ENCODE measurements at regions not wholly inside any gene's neighbourhood (a gene's known extent, or its start where the extent isn't known, plus 50 kb on each side); places are given as distances from the start of the nearest gene placed in this dataset.
A peak's percentile ranks its signal among the peaks of the same experiment; 100 is the strongest.

GRCh38 chr15:79218588-79219200, 63.8 kb upstream of the ANKRD34C start:
- Mint-ChIP-seq H3K27me3 (ENCODE audit: unreplicated experiment) (peaks cover 93% of the 10 kb centered on the region), H3K4me1 (ENCODE audit: low read depth, unreplicated experiment) (no peaks in the 10 kb centered on the region), H3K27ac (ENCODE audit: unreplicated experiment) (no peak overlapping the region), H3K36me3 (ENCODE audit: insufficient read depth, unreplicated experiment) (no peaks in the 10 kb centered on the region), H3K9me3 (ENCODE audit: low read depth, unreplicated experiment) (no peaks in the 10 kb centered on the region), H3K4me3 (ENCODE audit: low read depth, unreplicated experiment) (no peak overlapping the region)
- intact Hi-C loops (cut with micrococcal nuclease; ENCODE audit: unreplicated experiment), result no loop called here
- no peak for DNase-seq
- TF ChIP-seq CTCF (IDR thresholded peaks at IDR 0.05; ENCODE audit: unreplicated experiment), result peak; percentile 60
- CTCF ChIA-PET, result interaction anchor here (1.1 kb wide), 1 partner anchor 47 kb away, joined by 3 read pairs; no protein-coding TSS in a partner anchor
- no TSS peak for BruUV-seq (replicated peaks)

- BruUV-seq (replicated peaks), result no TSS peak
- no peaks in the 10 kb centered on the region for H3K36me3 Mint-ChIP-seq (ENCODE audit: insufficient read depth, unreplicated experiment)
- intact Hi-C loops (cut with micrococcal nuclease; ENCODE audit: unreplicated experiment), result no loop called here
- no peak for TF ChIP-seq CTCF (IDR thresholded peaks at IDR 0.05; ENCODE audit: unreplicated experiment)
- no peak overlapping the region for H3K27ac Mint-ChIP-seq (ENCODE audit: unreplicated experiment)
- H3K9me3 Mint-ChIP-seq (ENCODE audit: low read depth, unreplicated experiment), result no peaks in the 10 kb centered on the region
- peaks cover 92% of the 10 kb centered on the region for H3K27me3 Mint-ChIP-seq (ENCODE audit: unreplicated experiment)
- DNase-seq, result no peak
- no peaks in the 10 kb centered on the region for H3K4me1 Mint-ChIP-seq (ENCODE audit: low read depth, unreplicated experiment)
- no peak overlapping the region for H3K4me3 Mint-ChIP-seq (ENCODE audit: low read depth, unreplicated experiment)
- CTCF ChIA-PET, result no interaction called here
Observed at GRCh38 chr15:79213650-79214049, 68.9 kb upstream of the ANKRD34C start.

- no peak overlapping the region for H3K27ac Mint-ChIP-seq (ENCODE audit: unreplicated experiment)
- DNase-seq, result no peak
Observed at GRCh38 chr15:79212589-79213157, 69.8 kb upstream of the ANKRD34C start.

GRCh38 chr15:79211481-79211880, 71.0 kb upstream of the ANKRD34C start:
- peaks cover 97% of the 10 kb centered on the region for H3K27me3 Mint-ChIP-seq (ENCODE audit: unreplicated experiment)
- CTCF ChIA-PET, result no interaction called here
- no peak overlapping the region for H3K4me3 Mint-ChIP-seq (ENCODE audit: low read depth, unreplicated experiment)
- TF ChIP-seq CTCF (IDR thresholded peaks at IDR 0.05; ENCODE audit: unreplicated experiment), result no peak
- H3K27ac Mint-ChIP-seq (ENCODE audit: unreplicated experiment), result no peak overlapping the region
- no peaks in the 10 kb centered on the region for H3K36me3 Mint-ChIP-seq (ENCODE audit: insufficient read depth, unreplicated experiment)
- H3K4me1 Mint-ChIP-seq (ENCODE audit: low read depth, unreplicated experiment), result no peaks in the 10 kb centered on the region
- no TSS peak for BruUV-seq (replicated peaks)
- H3K9me3 Mint-ChIP-seq (ENCODE audit: low read depth, unreplicated experiment), result no peaks in the 10 kb centered on the region
- intact Hi-C loops (cut with micrococcal nuclease; ENCODE audit: unreplicated experiment), result no loop called here
- no peak for DNase-seq

More at GRCh38 chr15:79212589-79213157, 69.8 kb upstream of the ANKRD34C start:
- no TSS peak for BruUV-seq (replicated peaks)
- Mint-ChIP-seq H3K4me3 (ENCODE audit: low read depth, unreplicated experiment) (no peak overlapping the region), H3K9me3 (ENCODE audit: low read depth, unreplicated experiment) (no peaks in the 10 kb centered on the region), H3K27me3 (ENCODE audit: unreplicated experiment) (peaks cover 97% of the 10 kb centered on the region), H3K36me3 (ENCODE audit: insufficient read depth, unreplicated experiment) (no peaks in the 10 kb centered on the region), H3K4me1 (ENCODE audit: low read depth, unreplicated experiment) (no peaks in the 10 kb centered on the region)
- no peak for TF ChIP-seq CTCF (IDR thresholded peaks at IDR 0.05; ENCODE audit: unreplicated experiment)
- CTCF ChIA-PET, result no interaction called here
- intact Hi-C loops (cut with micrococcal nuclease; ENCODE audit: unreplicated experiment), result no loop called here

Data from Calu3 (cell line).